Endothelial cell of umbilical vein (primary cell): ENCODE measurements at regions not wholly inside any gene's neighbourhood (a gene's known extent, or its start where the extent isn't known, plus 50 kb on each side); places are given as distances from the start of the nearest gene placed in this dataset.

ENCODE experiments used
- BruUV-seq: library from RNA; stranded (reverse); fragments of 400-500 nt; replicated peaks from 2 replicates; lab custom pipeline; 2021; lab: Mats Ljungman, UMichigan
- CTCF ChIA-PET: fragments of 300-600, 350-600 bp; sonication (Branson Sonifier 250); formaldehyde crosslinking; loops from one replicate; lab custom pipeline; 2021; ENCODE audit warnings: antibody characterized with exemption, inconsistent platforms; lab: Charles Lee
- POLR2A ChIA-PET: fragments of 300-600, 350-600 bp; sonication (Branson Sonifier 250); formaldehyde crosslinking; loops from one replicate; lab custom pipeline; 2021; ENCODE audit warnings: antibody characterized with exemption, inconsistent platforms; lab: Charles Lee
- DNase-seq: peaks from one replicate; pipeline ENCODE4 v3.0.0-alpha.2; 2011; ENCODE audit warnings: low read depth, low spot score
- FAIRE-seq: peaks from 2 replicates; lab custom pipeline; 2011; peaks lifted over from hg19 to GRCh38; lab: Jason Lieb, UNC
- H2AFZ ChIP-seq: 2 replicates; pipeline ENCODE4 v1.6.0; 2012; ENCODE audit warnings: low read depth, low read length, control low read depth, inconsistent platforms
- H3K27ac ChIP-seq: 2 replicates; pipeline ENCODE4 v1.5.1; 2011; ENCODE audit warnings: low read depth, mild to moderate bottlenecking, control low read depth, low read length, moderate library complexity; ENCODE audit not compliant: insufficient read depth
- H3K27me3 ChIP-seq, 2 experiments: 2 replicates each; pipeline versions ENCODE4 v1.6.0 to v1.6.1; 2011; ENCODE audit warnings: low read length in 2 of 2, mixed read lengths in 1 of 2; ENCODE audit not compliant: control insufficient read depth in 2 of 2, insufficient read depth in 2 of 2
- H3K36me3 ChIP-seq, 2 experiments: 2 replicates in 1 of 2; 3 replicates in 1 of 2; pipeline ENCODE4 v1.5.1; 2011; ENCODE audit warnings: low read length in 2 of 2, mild to moderate bottlenecking in 1 of 2, moderate library complexity in 1 of 2; ENCODE audit not compliant: control insufficient read depth in 2 of 2, insufficient read depth in 2 of 2; ENCODE audit errors: extremely low read depth in 1 of 2
- H3K4me1 ChIP-seq: 3 replicates; pipeline ENCODE4 v1.5.1; 2011; ENCODE audit warnings: mild to moderate bottlenecking, low read length; ENCODE audit not compliant: control insufficient read depth, insufficient read depth; ENCODE audit errors: extremely low read depth
- H3K4me2 ChIP-seq: 2 replicates; pipeline ENCODE4 v1.6.1; 2011; ENCODE audit warnings: low read length, control low read depth, mixed read lengths; ENCODE audit not compliant: insufficient read depth
- H3K4me3 ChIP-seq, 3 experiments: fragments of 200-600 bp in 1 of 3; sonication (generic), shearing (Covaris generic) in 1 of 3; replicated peaks in 1 of 3; 2 replicates each; pipeline ENCODE4 v1.5.1; 2011 to 2016; ENCODE audit warnings: control low read depth in 3 of 3, low read length in 3 of 3, mild to moderate bottlenecking in 2 of 3, inconsistent platforms in 1 of 3, low read depth in 1 of 3, moderate library complexity in 1 of 3; ENCODE audit not compliant: insufficient read depth in 1 of 3
- H3K79me2 ChIP-seq: 2 replicates; pipeline ENCODE4 v1.6.0; 2012; ENCODE audit warnings: low read length, inconsistent platforms; ENCODE audit not compliant: control insufficient read depth, insufficient read depth
- H3K9ac ChIP-seq: replicated peaks from 2 replicates; pipeline ENCODE3; 2011; ENCODE audit warnings: low read length, control low read depth; ENCODE audit not compliant: insufficient read depth; ENCODE audit errors: extremely low read depth
- H3K9me1 ChIP-seq: replicated peaks from 3 replicates; pipeline ENCODE4 v1.6.0; 2011; ENCODE audit warnings: mild to moderate bottlenecking, low read length; ENCODE audit not compliant: control insufficient read depth, insufficient read depth; ENCODE audit errors: extremely low read depth
- H3K9me3 ChIP-seq: replicated peaks from 2 replicates; pipeline ENCODE4 v1.5.1; 2012; ENCODE audit warnings: low read length, inconsistent platforms; ENCODE audit not compliant: control insufficient read depth, insufficient read depth
- H4K20me1 ChIP-seq: replicated peaks from 2 replicates; pipeline ENCODE3; 2011; ENCODE audit warnings: mild to moderate bottlenecking, low read length; ENCODE audit not compliant: control insufficient read depth, insufficient read depth; ENCODE audit errors: extremely low read depth
- EZH2 ChIP-seq: IDR thresholded peaks from 2 replicates; pipeline ENCODE4 v1.6.1; 2012; ENCODE audit warnings: borderline replicate concordance, low read depth, mild to moderate bottlenecking, moderate library complexity, low read length, inconsistent platforms; ENCODE audit not compliant: severe bottlenecking
- FOS ChIP-seq: IDR thresholded peaks from 2 replicates; pipeline ENCODE4 v1.6.1; 2011; ENCODE audit warnings: mild to moderate bottlenecking, low read length, moderate library complexity, borderline replicate concordance; ENCODE audit not compliant: insufficient read depth
- GATA2 ChIP-seq: IDR thresholded peaks from 2 replicates; pipeline ENCODE4 v1.7.0; 2011; ENCODE audit warnings: low read depth, mild to moderate bottlenecking, moderate library complexity, mixed read lengths, low read length; ENCODE audit not compliant: insufficient read length, insufficient read depth
- JUN ChIP-seq: IDR thresholded peaks from 2 replicates; pipeline ENCODE4 v1.6.1; 2011; ENCODE audit warnings: borderline replicate concordance, low read depth; ENCODE audit not compliant: insufficient read length, insufficient read depth
- MYC ChIP-seq: IDR thresholded peaks from one replicate; pipeline ENCODE4 v1.6.1; 2011; ENCODE audit warnings: mild to moderate bottlenecking, low read depth, low read length
- POLR2A ChIP-seq: IDR thresholded peaks from 2 replicates; pipeline ENCODE4 v1.6.1; 2012; ENCODE audit warnings: low read depth, mild to moderate bottlenecking, control low read depth, low read length
- POLR2AphosphoS5 ChIP-seq: IDR thresholded peaks from 2 replicates; pipeline ENCODE4 v1.6.1; 2012; ENCODE audit warnings: low read depth, mild to moderate bottlenecking, control low read depth, low read length, moderate library complexity; ENCODE audit not compliant: insufficient read depth
- dilution Hi-C: fragments of 300-500 bp; cut with MboI; formaldehyde crosslinking; loops from one replicate; pipeline ENCODE4 v1.15.0; 2019; ENCODE audit warnings: low sequenced_read_pairs; ENCODE audit not compliant: extremely low pct_ligation_motif_present
- intact Hi-C: fragments of 100-400 bp; cut with micrococcal nuclease; formaldehyde crosslinking; loops from one replicate; pipeline ENCODE4 v1.10.0; 2022
- TF ChIP-seq, protein P1 (sequence below): IDR thresholded peaks from 2 replicates; pipeline ENCODE4 v1.6.1; 2011; ENCODE audit not compliant: insufficient read depth, insufficient read length
- TF ChIP-seq, protein P2 (sequence below), 2 donors: IDR thresholded peaks; 1 replicate in 1 of 2; 2 replicates in 1 of 2; pipeline ENCODE4 v1.5.1; 2011; ENCODE audit warnings: low read length in 2 of 2, mild to moderate bottlenecking in 2 of 2, moderate library complexity in 2 of 2, control low read depth in 1 of 2, inconsistent platforms in 1 of 2, low read depth in 1 of 2; ENCODE audit not compliant: insufficient read depth in 1 of 2; ENCODE audit errors: extremely low read depth in 1 of 2

DNA sequence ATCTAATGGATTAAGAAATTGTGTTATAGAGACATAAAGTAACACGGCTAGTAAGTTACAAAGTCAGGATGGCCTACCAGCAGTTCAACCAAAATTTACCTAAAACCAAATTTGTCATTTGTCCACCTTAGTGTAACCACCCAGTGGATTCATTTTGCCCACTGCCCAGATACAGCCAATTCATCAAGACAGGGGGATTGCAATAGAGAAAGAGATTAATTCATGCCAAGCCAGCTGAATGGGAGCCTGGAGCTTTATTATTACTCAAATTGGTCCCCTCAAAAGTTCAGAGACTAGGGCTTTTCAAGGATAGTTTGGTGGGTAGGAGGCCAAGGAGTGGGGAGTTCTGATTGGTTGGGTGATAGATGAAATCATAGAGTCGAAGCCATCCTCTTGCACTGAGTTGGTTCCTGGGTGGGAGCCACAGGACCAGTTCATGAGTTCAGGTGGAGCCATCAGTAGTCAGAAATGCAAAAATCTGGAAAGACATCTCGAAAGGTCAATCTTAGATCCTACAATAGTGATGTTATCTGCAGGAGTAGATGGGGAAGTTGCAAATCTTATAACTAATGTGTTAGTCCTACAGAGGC lies 304.2 kb upstream of the CADM1 start:
- Histone ChIP-seq H3K9me1 (no peaks in the 10 kb centered on the region), H3K9ac (no peak overlapping the region), H4K20me1 (no peaks in the 10 kb centered on the region), H3K27me3 (no peaks in the 10 kb centered on the region), H3K79me2 (no peaks in the 10 kb centered on the region), H2AFZ (no peak overlapping the region), H3K4me1 (no peaks in the 10 kb centered on the region), H3K4me3 (no peak overlapping the region), H3K9me3 (peaks cover 7% of the 10 kb centered on the region), H3K4me2 (no peak overlapping the region), H3K27ac (no peak overlapping the region), H3K36me3 (no peaks in the 10 kb centered on the region)
- no peak for DNase-seq
- CTCF ChIA-PET: no interaction called here
- FAIRE-seq: no peak
- no TSS peak for BruUV-seq
- dilution Hi-C loops: no loop called here
- TF ChIP-seq, protein P1, sequence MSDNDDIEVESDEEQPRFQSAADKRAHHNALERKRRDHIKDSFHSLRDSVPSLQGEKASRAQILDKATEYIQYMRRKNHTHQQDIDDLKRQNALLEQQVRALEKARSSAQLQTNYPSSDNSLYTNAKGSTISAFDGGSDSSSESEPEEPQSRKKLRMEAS: no peak
- TF ChIP-seq FOS (no peak), GATA2 (no peak), POLR2A (no peak), EZH2 (no peak), JUN (no peak), MYC (no peak), POLR2AphosphoS5 (no peak)
- TF ChIP-seq, protein P2, sequence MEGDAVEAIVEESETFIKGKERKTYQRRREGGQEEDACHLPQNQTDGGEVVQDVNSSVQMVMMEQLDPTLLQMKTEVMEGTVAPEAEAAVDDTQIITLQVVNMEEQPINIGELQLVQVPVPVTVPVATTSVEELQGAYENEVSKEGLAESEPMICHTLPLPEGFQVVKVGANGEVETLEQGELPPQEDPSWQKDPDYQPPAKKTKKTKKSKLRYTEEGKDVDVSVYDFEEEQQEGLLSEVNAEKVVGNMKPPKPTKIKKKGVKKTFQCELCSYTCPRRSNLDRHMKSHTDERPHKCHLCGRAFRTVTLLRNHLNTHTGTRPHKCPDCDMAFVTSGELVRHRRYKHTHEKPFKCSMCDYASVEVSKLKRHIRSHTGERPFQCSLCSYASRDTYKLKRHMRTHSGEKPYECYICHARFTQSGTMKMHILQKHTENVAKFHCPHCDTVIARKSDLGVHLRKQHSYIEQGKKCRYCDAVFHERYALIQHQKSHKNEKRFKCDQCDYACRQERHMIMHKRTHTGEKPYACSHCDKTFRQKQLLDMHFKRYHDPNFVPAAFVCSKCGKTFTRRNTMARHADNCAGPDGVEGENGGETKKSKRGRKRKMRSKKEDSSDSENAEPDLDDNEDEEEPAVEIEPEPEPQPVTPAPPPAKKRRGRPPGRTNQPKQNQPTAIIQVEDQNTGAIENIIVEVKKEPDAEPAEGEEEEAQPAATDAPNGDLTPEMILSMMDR (IDR thresholded peaks at IDR 0.05; ENCODE audit: extremely low read depth in 1 of 2, insufficient read depth in 1 of 2, low read depth in 1 of 2, low read length in 2 of 2): no peak
- POLR2A ChIA-PET: no interaction called here
- intact Hi-C loops: no loop called here
